CD4-positive, alpha-beta T cell treated with Interleukin-12 subunit alpha and Interleukin-12 subunit beta, for 1 hour (primary cell): ENCODE measurements at regions not wholly inside any gene's neighbourhood (a gene's known extent, or its start where the extent isn't known, plus 50 kb on each side); places are given as distances from the start of the nearest gene placed in this dataset.

Source experiments
- DNase-seq: peaks from one replicate; pipeline ENCODE4 v3.0.0-alpha.2; 2020

DNA sequence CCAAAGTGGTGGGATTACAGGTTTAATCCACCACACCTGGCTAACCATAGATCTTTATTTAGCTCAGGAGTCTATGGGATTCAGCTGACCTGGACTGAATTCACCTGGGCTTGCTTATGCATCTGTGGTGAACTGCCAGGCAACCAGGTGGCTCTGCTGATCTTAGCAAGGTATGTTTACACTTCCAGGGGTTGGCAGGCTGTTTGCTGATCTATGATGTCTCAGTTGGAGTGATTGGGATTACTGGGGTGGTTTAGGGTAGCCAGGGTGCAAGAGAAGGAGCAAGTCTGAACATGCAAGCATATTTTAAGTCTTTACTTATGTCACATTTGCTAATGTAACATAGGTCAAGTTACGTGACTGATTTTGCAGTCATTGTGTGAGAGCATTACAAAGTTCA is 63.6 kb upstream of the JAK2 start:
- no peak for DNase-seq

DNA sequence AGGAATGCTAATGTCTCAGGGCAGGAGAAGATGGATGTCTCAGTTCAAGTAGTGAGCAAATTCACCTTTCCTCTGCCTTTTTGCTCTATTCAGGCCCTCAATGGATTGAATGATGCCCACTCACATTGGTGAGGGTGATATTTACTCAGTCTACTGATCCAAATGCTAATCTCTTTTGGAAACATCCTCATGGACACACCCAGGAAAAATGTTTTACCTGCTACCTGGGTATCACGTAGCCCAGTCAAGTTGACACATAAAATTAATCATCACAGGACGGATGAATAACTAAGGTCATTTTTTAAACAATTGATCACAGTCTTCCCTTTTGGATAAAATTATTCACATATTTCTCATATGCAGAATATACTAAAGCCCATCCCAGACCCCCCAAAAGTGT is 63.0 kb upstream of the JAK2 start:
- DNase-seq, result no peak

DNA sequence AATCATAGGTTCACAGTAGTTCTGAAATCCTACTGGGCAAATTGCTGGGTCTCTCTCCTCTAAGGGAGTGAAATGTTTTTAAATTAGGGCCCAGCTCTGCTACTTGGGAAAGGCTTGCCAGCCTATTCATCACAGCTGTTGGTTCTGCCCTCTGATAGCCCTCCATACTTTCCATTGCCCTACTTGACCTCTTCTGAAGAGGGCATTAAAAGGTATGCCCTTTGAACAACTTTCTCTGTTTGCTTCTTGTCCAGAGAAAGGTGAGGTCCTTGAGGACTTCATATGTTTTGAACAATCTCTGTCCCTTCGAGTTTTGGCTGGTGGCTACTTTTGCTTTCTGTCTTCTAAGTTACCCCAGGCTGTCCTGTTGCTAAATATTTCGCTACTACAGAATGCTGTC is 62.3 kb upstream of the JAK2 start:
- no peak for DNase-seq

DNA sequence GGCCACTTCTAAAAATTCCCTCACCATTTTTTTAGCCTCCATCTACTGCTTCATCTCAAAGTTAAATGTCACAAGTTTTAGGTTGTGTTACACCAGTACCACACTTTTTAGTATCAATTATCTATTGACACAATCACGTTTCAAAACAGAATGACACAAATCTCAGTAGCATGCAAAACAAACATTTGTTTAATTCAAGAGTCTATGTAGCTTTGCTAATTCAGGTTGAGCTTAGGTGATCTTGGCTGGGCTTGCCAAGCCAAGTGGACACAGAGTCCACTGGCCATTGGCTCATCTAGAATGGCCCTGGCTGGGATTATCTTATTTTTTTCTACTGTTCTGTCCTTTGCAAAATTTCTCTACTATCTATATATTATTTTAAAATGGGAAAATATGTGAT is 61.9 kb upstream of the JAK2 start:
- no peak for DNase-seq

DNA sequence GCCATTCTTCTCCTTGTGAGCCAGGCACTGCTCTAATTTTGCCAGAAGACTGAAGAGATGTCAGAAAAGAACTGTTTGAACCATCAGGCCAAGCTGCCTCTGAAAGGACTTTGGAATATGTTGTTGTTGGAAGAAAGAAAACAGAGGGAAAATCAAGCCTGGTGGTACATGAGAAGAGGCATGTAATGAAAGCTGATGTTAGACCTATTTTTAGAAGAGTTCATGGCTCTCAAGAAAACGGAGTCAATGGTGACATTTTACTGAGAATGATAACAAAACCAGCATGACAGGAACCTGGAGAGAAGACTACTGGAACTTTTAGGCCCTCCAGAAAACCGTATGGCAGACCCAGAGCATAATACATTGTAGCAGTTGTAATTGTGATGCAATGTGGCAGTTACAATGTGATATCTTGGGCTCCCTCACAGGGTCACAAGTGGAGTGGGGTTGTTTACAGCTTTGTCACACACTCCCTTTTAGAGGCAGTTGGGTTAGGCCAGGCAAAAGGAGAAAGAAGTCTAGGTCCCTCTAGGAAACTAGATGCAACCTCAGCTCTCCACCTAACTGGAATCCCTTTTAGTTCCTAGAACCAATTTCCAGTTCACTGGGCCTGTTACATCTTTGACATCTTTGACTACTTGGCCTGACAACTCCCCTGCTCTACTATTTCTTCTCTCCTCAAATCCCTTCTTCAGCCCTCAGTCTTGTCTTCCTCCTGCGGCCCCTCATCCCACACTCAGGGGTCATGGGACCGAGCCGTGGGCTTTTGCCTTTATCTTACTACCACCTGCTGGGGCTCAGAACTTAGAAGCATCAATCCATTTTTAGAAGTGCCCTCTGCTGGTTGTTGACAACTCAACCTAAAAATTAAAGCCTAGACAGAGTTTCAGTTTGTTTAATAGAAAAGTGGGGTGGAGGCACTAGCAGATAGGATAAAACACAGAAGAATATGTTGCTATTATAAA is 61.2 kb upstream of the JAK2 start:
- peak; percentile 46 for DNase-seq

DNA sequence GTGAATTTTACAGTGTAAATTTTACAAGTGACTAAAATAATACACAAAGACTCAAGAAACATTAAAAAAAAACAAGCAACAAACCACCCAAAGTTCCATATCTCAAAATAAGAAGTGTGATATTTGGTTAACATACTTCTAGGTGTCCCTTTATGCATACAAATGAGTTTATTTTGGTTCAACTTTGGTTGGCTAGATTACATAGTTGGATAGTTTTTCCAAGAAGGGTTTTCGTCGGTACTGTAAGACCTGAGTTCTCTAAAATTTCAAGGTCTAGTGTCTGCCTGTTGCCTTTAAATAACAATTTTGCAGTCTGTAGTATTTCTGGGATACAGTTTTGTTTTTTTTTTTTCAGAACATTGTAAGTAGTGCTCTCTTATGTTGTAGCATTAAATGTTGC is 58.8 kb upstream of the JAK2 start:
- DNase-seq, result no peak

DNA sequence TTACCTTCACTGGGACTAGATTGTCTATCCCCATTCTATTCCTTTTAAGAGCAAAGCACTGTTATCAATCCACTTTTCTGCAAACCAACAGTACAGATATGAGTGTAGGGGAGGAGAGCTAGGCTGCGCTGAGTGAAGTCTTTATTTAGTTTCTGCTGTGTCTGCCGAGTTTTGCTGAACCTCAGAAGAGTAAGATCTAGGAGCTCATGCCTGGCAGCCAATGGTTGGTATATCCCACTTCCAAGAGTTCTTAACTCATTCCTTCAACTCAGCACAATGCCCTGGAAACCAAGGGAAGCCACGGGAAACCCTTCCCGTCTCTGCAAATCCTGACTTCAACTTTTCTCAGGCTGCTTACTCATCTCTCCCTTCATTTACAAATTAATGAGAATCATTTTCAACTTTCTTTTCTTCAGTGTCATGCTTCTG is 58.0 kb upstream of the JAK2 start:
- no peak for DNase-seq

DNA sequence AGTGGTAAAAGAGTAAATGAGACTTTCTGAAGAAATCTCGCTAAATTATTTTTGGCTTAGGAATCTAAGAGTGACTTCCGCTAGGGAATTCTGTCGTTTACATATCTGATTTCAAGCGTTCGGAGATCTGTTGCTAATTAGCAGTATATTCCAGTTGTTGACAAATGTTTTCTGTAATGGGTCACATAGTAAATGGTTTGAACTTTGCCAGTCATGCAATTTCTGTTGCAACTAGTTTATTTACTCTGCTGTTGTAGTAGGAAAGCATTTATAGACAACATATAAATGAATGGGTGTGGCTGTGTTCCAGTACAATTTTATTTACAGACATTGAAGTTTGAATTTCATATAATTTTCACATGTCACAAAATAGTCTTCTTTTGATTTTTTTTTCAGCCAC is 57.4 kb upstream of the JAK2 start:
- DNase-seq, result no peak

DNA sequence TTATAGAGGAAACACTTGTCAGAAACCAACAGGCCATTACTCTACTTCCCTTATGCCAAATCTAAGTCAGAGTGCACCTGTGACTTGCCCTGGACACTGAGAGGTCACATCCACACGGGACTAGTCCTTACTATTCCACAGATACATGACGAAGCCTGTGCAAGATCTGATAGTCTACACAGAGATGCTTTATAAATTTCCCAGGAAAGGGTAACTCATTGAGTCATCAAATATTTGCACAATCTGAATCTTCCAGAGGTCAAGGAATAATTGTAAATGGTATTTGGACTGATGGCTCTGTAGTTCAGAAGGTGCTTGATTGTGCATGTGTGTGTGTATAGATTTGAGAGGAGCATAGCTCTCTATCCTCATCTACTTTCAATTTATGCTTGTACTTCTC is 55.2 kb upstream of the JAK2 start:
- DNase-seq, result no peak

DNA sequence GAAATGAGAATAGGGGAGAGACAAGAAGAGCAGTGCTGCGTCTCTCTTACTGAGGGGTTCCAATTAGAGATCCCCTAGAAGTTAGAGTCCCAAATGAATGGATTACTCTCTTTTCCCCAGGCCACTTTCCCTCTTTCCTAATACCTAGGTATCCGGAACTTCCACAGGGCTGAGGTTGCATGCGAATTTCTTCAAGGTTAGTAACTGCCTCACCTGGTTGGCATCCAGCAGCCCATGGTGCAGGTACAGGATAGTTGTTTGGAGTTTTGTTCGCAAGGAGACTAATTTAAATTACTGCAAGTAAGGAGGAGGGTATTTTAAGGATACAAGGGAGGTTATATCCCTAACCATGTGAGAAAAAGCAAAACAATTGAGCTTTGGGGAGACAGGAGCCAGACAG is 52.4 kb upstream of the JAK2 start:
- no peak for DNase-seq

DNA sequence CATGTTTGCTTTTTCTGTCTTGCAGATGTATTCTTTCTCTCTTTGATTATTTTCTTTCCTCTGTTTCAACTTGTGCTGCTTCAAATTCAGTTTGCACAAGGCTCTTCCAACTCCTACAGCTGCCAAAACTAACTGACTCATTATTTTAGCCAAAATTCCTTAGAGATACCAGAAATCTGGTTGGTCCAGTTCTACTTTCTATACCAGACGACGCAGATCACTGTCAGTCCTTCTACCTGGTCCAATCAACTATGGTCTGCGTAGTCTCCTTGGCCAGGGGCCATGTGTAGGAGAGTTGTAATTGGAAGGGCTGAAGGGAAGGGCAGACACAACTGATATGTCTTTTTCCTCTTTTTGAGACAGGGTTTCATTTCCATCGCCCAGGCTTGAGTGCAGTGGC is 51.9 kb upstream of the JAK2 start:
- DNase-seq, result no peak

DNA sequence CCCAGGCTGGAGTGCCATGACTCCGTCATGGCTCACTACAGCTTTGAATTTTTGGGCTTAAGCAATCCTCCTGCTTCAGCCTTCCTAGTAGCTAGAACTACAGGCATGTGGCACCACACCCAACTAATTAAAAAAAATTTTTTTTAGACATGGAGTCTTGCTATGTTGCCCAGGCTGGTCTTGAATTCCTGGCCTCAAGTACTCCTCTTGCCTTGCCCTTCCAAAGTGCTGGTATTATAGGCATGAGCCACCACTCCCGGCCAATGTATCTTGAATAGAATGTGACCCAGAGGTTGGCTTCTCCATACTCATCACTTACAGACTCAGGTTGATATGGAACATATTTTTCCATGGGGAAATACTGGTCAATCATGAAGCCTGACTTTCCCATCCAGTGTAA is 51.2 kb upstream of the JAK2 start:
- DNase-seq, result no peak

DNA sequence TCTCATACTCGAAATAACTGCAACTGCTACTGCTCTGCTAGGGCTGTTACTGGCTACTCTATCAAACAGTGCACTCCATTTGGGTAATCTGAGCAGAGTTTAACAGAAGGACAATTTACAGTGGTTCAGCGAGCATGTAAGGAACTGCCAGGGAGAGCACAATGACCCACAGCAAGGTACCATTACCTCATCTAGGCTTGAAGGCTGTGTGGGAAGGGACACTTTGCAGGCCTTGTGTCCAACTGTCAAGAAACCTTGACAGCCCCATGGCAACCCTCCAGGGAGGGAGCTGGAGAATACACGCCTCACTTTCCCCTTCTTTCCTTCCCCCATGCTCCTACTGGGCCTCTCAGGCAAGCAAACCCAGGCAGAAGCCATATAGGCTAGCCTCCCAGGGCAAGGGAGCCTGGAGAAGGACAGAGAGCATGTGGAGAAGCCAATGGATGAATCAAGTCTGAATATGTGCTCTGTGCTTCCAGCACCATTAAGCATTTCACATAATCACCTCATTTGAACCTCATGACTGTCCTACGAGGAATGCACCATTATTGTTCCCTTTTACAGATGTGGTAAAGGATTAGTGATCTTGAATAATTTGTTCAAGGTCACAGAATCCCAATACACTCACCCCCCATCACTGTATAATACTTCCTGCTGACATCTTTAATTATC is 49.9 kb upstream of the JAK2 start:
- no peak for DNase-seq
